Stimulated activated CD8-positive, alpha-beta memory T cell treated with anti-CD3 and anti-CD28 coated beads, Interleukin-7, amount 100 ng/mL, for 1 hour (primary cell): ENCODE measurements at regions not wholly inside any gene's neighbourhood (a gene's known extent, or its start where the extent isn't known, plus 50 kb on each side); places are given as distances from the start of the nearest gene placed in this dataset.
"Not testable (repeated sequence)": the region's sequence is repeated elsewhere in the genome, so short reads cannot be mapped to it uniquely, and the experiment has no call there.

Source experiments
- DNase-seq, 2 donors: peaks; one replicate each; pipeline ENCODE4 v3.0.0-alpha.2; 2020; ENCODE audit warnings: low read depth in 2 of 2

DNA sequence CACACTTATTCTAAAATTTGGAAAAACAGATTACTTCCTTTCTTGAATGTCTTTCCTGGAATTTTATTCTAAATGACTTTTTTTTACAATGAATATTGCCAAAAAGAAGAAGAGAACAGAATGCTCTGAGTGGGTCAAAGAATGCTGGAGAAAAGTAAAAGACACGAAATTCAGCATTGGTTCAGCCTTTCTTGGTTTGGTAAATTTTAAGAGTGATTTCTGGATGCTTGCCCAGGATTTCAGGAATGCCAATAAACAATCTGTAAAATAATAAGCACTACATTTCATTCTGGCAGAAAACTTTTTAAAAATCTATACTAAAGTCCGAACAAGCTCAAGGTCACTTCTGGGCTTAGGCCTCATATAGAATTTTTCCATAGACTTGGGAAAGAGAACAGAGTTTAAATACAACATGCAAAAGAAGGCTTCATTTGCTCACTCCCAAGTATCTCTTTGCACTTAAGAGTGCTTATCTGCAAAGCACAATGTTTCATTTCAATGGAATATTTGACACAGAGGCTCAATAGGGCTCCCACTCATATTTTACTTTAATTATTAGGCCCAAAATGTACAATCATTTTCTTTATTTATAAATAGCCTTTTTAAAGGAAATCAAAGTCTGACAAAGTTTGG lies 359.5 kb upstream of the ANKRD30A start:
- no peak for DNase-seq

- DNase-seq, result no peak
Measured at GRCh38 chr10:36764823-36765222, 360.6 kb upstream of the ANKRD30A start.

GRCh38 chr10:36761121-36761520 lies 364.3 kb upstream of the ANKRD30A start:
- no peak for DNase-seq

- DNase-seq, result no peak
Measured at GRCh38 chr10:36759141-36759805, 366.1 kb upstream of the ANKRD30A start.

GRCh38 chr10:36748128-36748871 lies 377.1 kb upstream of the ANKRD30A start:
- no peak for DNase-seq

DNA sequence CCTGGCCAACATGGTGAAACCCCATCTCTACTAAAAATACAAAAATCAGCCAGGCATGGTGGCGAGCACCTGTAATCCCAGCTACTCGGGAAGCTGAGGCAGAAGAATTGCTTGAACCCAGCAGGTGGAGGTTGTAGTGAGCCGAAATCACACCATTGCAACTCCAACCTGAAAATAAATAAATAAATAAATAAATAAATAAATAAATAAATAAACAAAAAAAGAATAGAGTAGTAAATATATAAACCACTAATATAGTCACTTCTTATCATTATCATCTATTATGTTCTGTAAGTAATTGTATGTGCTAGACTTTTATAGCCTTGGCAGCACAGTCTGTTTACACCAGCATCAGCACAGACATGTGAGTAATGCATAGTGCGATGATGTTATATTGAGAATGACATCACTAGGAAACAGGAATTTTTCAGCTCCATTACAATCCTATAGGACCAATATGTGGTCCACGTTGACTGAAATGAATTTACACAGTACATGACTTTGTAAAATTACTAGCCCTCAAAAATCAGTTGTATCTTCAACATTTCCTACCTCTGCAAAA lies 385.4 kb upstream of the ANKRD30A start:
- no peak for DNase-seq

- DNase-seq, result no peak
Measured at GRCh38 chr10:36738738-36739431, 386.5 kb upstream of the ANKRD30A start.

- no peak for DNase-seq
Measured at GRCh38 chr10:36736311-36736710, 389.1 kb upstream of the ANKRD30A start.

DNA sequence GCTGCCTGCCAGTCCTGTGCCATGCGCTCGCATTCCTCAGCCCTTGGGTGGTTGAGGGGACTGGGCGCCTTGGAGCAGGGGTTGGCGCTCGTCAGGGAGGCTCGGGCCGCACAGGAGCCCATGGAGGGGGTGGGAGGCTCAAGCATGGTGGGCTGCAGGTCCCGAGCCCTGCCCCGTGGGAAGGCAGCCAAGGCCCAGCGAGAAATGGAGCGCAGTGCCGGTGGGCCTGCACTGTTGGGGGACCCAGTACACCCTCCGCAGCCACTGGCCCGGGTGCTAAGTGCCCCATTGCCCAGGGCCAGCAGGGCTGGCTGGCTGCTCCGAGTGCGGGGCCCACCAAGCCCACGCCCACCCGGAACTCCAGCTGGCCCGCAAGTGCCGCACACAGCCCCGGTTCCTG lies 390.8 kb upstream of the ANKRD30A start:
- DNase-seq, result not testable (repeated sequence)

DNA sequence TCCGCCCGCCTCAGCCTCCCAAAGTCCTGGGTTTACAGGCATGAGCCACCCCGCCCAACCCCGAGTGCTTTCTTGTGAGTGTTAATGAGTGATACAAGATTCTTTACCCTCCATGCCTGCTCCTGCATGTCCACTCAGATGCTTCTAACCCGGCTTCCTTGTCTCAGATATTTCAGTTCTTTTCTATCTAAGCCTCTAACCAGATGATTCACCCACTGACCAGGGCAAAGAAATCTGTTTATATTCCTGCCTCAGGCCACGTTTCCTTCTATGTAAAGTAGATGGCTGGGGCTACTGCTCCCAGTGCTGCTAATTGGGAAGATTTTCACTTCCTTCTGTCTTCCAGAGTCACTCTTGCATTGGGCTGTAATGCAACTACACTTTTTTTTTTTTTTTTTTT lies 395.1 kb upstream of the ANKRD30A start:
- no peak for DNase-seq

DNA sequence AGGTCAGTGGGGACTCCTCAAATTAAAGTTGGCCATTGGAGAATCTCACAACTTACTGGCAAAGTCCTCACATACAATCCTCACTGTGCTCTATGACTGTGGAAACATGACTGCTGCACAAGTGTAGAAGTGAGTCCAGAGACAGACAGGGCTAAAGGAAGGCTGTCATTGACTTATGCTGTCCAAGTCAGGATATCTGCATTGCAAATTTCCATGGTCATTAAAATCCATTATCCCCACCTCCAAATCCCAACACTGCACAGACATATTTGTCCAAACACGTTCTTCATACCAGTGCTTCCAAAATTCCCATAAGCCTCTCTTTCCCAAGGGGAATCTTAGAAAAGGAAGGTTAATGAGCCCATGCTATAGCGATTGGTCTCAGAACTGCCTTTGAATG lies 396.8 kb upstream of the ANKRD30A start:
- DNase-seq, result no peak

- DNase-seq, result no peak
Measured at GRCh38 chr10:36725581-36726520, 399.5 kb upstream of the ANKRD30A start.

DNA sequence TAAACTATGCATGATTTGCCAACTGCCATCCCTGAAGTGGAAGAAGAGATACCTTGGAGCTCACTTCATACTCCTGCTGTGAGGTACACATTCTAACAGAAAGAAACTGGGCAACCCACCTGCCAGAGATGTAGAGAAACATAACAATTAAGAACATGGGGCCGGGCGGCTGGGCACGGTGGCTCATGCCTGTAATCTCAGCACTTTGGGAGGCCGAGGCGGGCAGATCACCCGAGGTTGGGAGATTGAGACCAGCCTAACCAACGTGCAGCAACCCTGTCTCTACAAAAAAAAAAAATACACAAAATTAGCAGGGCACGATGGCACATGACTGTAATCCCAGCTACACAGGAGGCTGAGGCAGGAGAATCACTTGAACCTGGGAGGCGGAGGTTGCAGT lies 402.6 kb upstream of the ANKRD30A start:
- no peak for DNase-seq

GRCh38 chr10:36721871-36722270 lies 403.5 kb upstream of the ANKRD30A start:
- no peak for DNase-seq

- no peak for DNase-seq
Measured at GRCh38 chr10:36720895-36721294, 404.5 kb upstream of the ANKRD30A start.

DNA sequence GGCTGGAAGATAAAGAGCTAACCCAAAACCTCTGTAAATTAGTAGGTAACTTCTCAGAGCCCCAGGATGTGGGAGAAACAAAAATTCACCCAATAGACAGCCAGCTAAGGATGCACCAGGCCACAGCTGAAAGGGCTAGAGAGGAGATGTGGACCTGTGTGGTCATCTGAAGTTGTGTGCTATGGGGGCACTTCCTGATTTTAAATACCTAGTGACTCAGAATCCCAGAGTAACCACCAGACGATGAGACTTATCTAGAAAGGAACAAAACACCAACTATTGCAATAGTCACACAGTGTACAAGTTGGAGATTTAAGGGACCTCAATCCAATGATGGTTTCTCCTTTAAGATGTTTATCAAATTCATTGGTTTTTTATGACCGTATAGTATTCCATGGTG lies 408.3 kb upstream of the ANKRD30A start:
- DNase-seq, result no peak

DNA sequence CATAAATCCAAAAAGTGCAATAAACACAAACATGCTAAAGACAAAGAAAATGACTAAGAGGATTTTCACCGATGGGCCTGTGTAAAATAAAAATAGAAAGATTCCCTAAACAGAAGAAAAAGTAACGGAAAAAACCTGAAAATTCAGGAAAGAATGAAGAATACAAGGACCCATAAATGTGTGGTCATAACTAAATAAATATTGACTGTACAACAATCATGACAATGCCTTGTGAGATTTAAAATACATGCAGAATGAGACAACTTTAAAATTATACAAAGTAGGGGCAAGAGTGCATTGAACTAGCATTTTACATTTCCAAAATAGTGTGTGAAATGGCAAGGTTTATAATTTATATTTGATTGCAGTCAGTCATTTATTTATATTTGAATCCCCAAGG lies 409.1 kb upstream of the ANKRD30A start:
- DNase-seq, result no peak

DNA sequence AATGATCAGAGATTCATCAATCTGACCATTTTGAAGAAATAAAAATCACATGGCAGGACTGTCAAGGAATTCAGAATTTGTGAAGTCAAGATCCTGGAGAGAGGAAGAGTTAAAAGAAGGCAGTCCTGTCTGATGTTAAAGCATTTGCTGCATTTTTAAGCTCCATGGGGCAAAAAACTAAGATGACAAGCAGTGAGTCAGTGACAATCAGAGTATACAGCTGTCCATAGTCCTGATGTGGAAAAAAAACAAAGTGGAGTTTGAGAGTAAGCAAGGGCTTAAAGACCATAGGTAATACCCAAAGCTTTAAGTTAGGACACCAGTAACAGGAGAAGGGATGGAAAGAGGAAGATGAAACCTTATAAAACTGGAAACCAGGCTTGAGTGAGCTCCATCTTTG lies 412.7 kb upstream of the ANKRD30A start:
- no peak for DNase-seq

DNA sequence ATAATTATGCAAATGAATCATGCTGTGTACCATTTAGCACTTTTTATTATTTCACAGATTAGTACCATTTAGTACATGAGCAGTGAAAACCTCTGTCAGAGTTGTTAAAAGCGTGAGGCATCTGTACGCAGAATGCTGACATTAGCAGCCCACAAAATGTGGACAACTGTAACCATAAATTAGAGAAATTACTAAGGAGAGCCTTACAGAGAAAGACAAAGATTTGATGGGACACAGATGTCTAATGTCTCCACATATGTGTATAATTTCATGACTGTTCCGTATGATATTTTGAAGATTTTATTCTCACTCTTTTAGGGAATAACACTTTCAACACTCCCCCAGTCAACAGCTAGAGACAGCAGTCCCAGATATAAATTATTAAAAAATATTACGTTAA lies 414.0 kb upstream of the ANKRD30A start:
- DNase-seq, result no peak

DNA sequence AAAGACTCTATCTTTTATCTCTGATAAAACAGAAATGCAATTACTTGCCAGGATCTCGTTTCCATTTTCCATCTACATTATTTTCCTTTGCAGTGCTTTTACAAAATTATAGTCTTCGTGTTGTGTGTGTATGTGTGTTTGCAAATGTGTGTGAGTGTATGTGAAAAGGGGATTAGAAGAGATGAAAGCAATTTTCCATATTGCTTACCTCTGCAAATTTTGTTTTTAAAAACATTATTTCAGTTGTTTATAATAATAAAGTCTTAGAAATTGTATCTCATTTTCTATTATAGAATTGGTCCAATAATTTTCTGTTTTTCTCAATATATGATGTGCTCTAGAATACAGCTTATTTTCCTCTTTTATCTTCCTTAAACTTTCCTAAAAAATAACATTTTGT lies 421.3 kb upstream of the ANKRD30A start:
- no peak for DNase-seq

DNA sequence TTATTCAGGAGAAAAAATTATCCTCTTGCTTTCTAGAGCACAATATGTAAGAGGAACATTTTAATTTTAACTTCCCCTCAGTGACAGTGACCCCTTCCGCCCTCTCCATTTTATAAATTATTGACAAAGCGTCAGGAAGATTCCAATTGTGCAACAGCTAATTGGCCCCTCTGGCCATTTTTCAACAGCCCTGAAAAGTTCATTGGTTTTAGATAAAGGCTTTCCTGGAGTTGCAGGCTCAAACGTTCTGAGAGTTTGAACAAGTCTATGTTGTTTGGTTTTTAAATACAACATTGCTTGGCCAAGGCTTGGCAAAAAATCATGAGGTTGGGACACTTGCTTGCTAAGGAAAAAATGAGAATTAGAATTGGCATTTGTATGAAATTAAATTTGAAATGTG lies 422.2 kb upstream of the ANKRD30A start:
- no peak for DNase-seq
